Mesenchymal stem cell (in vitro differentiated cells and primary cell): ENCODE measurements at regions not wholly inside any gene's neighbourhood (a gene's known extent, or its start where the extent isn't known, plus 50 kb on each side); places are given as distances from the start of the nearest gene placed in this dataset.

Source experiments
- DNase-seq: peaks from one replicate; pipeline ENCODE4 v3.0.0-alpha.2; 2013
- H2AFZ ChIP-seq: one replicate; pipeline ENCODE4 v1.6.1; 2013; ENCODE audit warnings: low read depth, mild to moderate bottlenecking, control low read depth, inconsistent platforms, low read length, moderate library complexity
- H2AK5ac ChIP-seq: 2 replicates; pipeline ENCODE4 v1.6.1; 2013; ENCODE audit warnings: low read length, moderate library complexity, mild to moderate bottlenecking, inconsistent platforms; ENCODE audit not compliant: severe bottlenecking
- H2BK120ac ChIP-seq: one replicate; pipeline ENCODE4 v1.6.1; 2013; ENCODE audit warnings: low read depth, mild to moderate bottlenecking, inconsistent platforms, low read length, moderate library complexity
- H2BK12ac ChIP-seq, 2 experiments: one replicate each; pipeline ENCODE4 v1.6.1; 2013; ENCODE audit warnings: inconsistent platforms in 2 of 2, low read length in 2 of 2, mild to moderate bottlenecking in 2 of 2, moderate library complexity in 2 of 2, control low read depth in 1 of 2
- H2BK15ac ChIP-seq: one replicate; pipeline ENCODE4 v1.6.1; 2013; ENCODE audit warnings: mild to moderate bottlenecking, low read depth, inconsistent platforms; ENCODE audit not compliant: poor library complexity, severe bottlenecking
- H2BK5ac ChIP-seq: 2 replicates; pipeline ENCODE4 v1.6.1; 2013; ENCODE audit warnings: low read depth, mild to moderate bottlenecking, low read length, control low read depth, inconsistent platforms; ENCODE audit not compliant: poor library complexity, severe bottlenecking
- H3K14ac ChIP-seq, 2 experiments: one replicate each; pipeline ENCODE4 v1.6.1; 2013; ENCODE audit warnings: inconsistent platforms in 2 of 2, low read length in 2 of 2, control low read depth in 1 of 2, mild to moderate bottlenecking in 1 of 2, moderate library complexity in 1 of 2
- H3K18ac ChIP-seq, 2 experiments: one replicate each; pipeline ENCODE4 v1.6.1; 2013; ENCODE audit warnings: inconsistent platforms in 2 of 2, low read length in 2 of 2, control low read depth in 1 of 2, low read depth in 1 of 2, mild to moderate bottlenecking in 1 of 2
- H3K23ac ChIP-seq, 2 experiments: one replicate each; pipeline ENCODE4 v1.6.1; 2013; ENCODE audit warnings: inconsistent platforms in 2 of 2, low read length in 2 of 2, mild to moderate bottlenecking in 2 of 2, moderate library complexity in 2 of 2, control low read depth in 1 of 2
- H3K27ac ChIP-seq: 2 replicates; pipeline ENCODE4 v1.5.1; 2013; ENCODE audit warnings: mild to moderate bottlenecking, moderate library complexity, low read length, control low read depth, inconsistent platforms; ENCODE audit not compliant: poor library complexity, severe bottlenecking
- H3K27me3 ChIP-seq, 2 experiments: 2 replicates each; pipeline versions ENCODE4 v1.6.1 to v1.7.0; 2013; ENCODE audit warnings: low read length in 2 of 2, mild to moderate bottlenecking in 2 of 2, moderate library complexity in 2 of 2, control low read depth in 1 of 2, inconsistent platforms in 1 of 2; ENCODE audit not compliant: control insufficient read depth in 1 of 2, insufficient read depth in 1 of 2
- H3K36me3 ChIP-seq, 2 experiments: 2 replicates each; pipeline versions ENCODE4 v1.6.1 to v1.7.0; 2013; ENCODE audit warnings: low read length in 2 of 2, control low read depth in 1 of 2, inconsistent platforms in 1 of 2, low read depth in 1 of 2, mild to moderate bottlenecking in 1 of 2; ENCODE audit not compliant: insufficient read depth in 2 of 2, control insufficient read depth in 1 of 2
- H3K4ac ChIP-seq, 2 experiments: one replicate each; pipeline ENCODE4 v1.6.1; 2013; ENCODE audit warnings: inconsistent platforms in 2 of 2, low read length in 2 of 2, mild to moderate bottlenecking in 2 of 2, moderate library complexity in 2 of 2, control low read depth in 1 of 2, low read depth in 1 of 2
- H3K4me1 ChIP-seq: 2 replicates; pipeline ENCODE4 v1.6.1; 2013; ENCODE audit warnings: low read depth, low read length, control low read depth; ENCODE audit not compliant: control insufficient read depth, insufficient read depth
- H3K4me2 ChIP-seq: 2 replicates; pipeline ENCODE4 v1.6.1; 2013; ENCODE audit warnings: low read length, mild to moderate bottlenecking, inconsistent platforms; ENCODE audit not compliant: poor library complexity, severe bottlenecking
- H3K4me3 ChIP-seq, 2 experiments: 2 replicates each; pipeline versions ENCODE4 v1.5.1 to v1.7.0; 2013; ENCODE audit warnings: low read length in 2 of 2, mild to moderate bottlenecking in 2 of 2, control low read depth in 1 of 2, low read depth in 1 of 2; ENCODE audit not compliant: insufficient read depth in 1 of 2
- H3K79me1 ChIP-seq: replicated peaks from 2 replicates; pipeline ENCODE4 v1.6.1; 2013; ENCODE audit warnings: mild to moderate bottlenecking, control low read depth, low read length, inconsistent platforms; ENCODE audit not compliant: poor library complexity, severe bottlenecking
- H3K9ac ChIP-seq: 2 replicates; pipeline ENCODE4 v1.7.0; 2013; ENCODE audit warnings: mild to moderate bottlenecking, low read length, moderate library complexity
- H3K9me3 ChIP-seq: 2 replicates; pipeline ENCODE4 v1.7.0; 2013; ENCODE audit warnings: mild to moderate bottlenecking, low read length; ENCODE audit not compliant: control insufficient read depth
- H4K8ac ChIP-seq: one replicate; pipeline ENCODE4 v1.6.1; 2013; ENCODE audit warnings: inconsistent platforms, mild to moderate bottlenecking, low read length, moderate library complexity
- H4K91ac ChIP-seq: one replicate; pipeline ENCODE4 v1.6.1; 2013; ENCODE audit warnings: mild to moderate bottlenecking, low read length, inconsistent platforms
- WGBS: methylation state at CpG from one replicate; pipeline ENCODE4 v1.1.7; 2013; ENCODE audit warnings: mixed read lengths; 5-methylcytosine and 5-hydroxymethylcytosine counted together

GRCh38 chr13:56697011-56697410, 443.7 kb upstream of the PRR20A start:
- H2BK5ac ChIP-seq, result no peak overlapping the region
- H2AK5ac ChIP-seq, result no peak overlapping the region
- H3K36me3 ChIP-seq, result no peaks in the 10 kb centered on the region
- H3K27me3 ChIP-seq, result no peaks in the 10 kb centered on the region
- H4K91ac ChIP-seq, result no peak overlapping the region
- H2AFZ ChIP-seq, result no peak overlapping the region
- no peak overlapping the region for H3K4ac ChIP-seq
- H3K23ac ChIP-seq, result no peak overlapping the region
- no peak overlapping the region for H4K8ac ChIP-seq
- H3K18ac ChIP-seq, result no peak overlapping the region
- H3K9ac ChIP-seq, result no peak overlapping the region
- H3K9me3 ChIP-seq, result peaks cover 13% of the 10 kb centered on the region
- H3K79me1 ChIP-seq, result no peaks in the 10 kb centered on the region
- DNase-seq, result no peak
- no peak overlapping the region for H2BK12ac ChIP-seq
- H3K27ac ChIP-seq, result no peak overlapping the region
- H3K4me3 ChIP-seq, result no peak overlapping the region
- WGBS, result 49% methylated on average over 2 of the region's 3 CpGs
- no peaks in the 10 kb centered on the region for H3K4me1 ChIP-seq
- H2BK15ac ChIP-seq, result no peak overlapping the region
- H3K4me2 ChIP-seq, result no peak overlapping the region
- H2BK120ac ChIP-seq, result no peak overlapping the region
- no peak overlapping the region for H3K14ac ChIP-seq

GRCh38 chr13:56700324-56700723, 440.4 kb upstream of the PRR20A start:
- no peaks in the 10 kb centered on the region for H3K36me3 ChIP-seq
- H3K4me1 ChIP-seq, result no peaks in the 10 kb centered on the region
- no peaks in the 10 kb centered on the region for H3K79me1 ChIP-seq
- H2AK5ac ChIP-seq, result no peak overlapping the region
- no peak overlapping the region for H3K27ac ChIP-seq
- H2BK5ac ChIP-seq, result no peak overlapping the region
- H3K27me3 ChIP-seq, result no peaks in the 10 kb centered on the region
- no peak overlapping the region for H2AFZ ChIP-seq
- H2BK12ac ChIP-seq, result no peak overlapping the region
- H3K18ac ChIP-seq, result no peak overlapping the region
- no peak overlapping the region for H3K9ac ChIP-seq
- 94% methylated on average over 2 of the region's 4 CpGs for WGBS
- H2BK120ac ChIP-seq, result no peak overlapping the region
- no peak overlapping the region for H3K14ac ChIP-seq
- no peak overlapping the region for H3K4me2 ChIP-seq
- no peak overlapping the region for H2BK15ac ChIP-seq
- peak; percentile 1 for DNase-seq
- no peak overlapping the region for H3K4ac ChIP-seq
- no peak overlapping the region for H4K8ac ChIP-seq
- peaks cover 9% of the 10 kb centered on the region for H3K9me3 ChIP-seq
- no peak overlapping the region for H3K23ac ChIP-seq
- H4K91ac ChIP-seq, result no peak overlapping the region
- H3K4me3 ChIP-seq, result no peak overlapping the region

- Histone ChIP-seq H3K4ac (no peak overlapping the region), H3K9me3 (peaks cover 8% of the 10 kb centered on the region), H2BK12ac (no peak overlapping the region), H2BK15ac (no peak overlapping the region), H4K91ac (no peak overlapping the region), H3K9ac (no peak overlapping the region), H3K23ac (no peak overlapping the region), H4K8ac (no peak overlapping the region), H2AK5ac (no peak overlapping the region), H2BK120ac (no peak overlapping the region), H2BK5ac (no peak overlapping the region), H3K36me3 (no peaks in the 10 kb centered on the region), H2AFZ (no peak overlapping the region), H3K27ac (no peak overlapping the region), H3K27me3 (no peaks in the 10 kb centered on the region), H3K4me2 (no peak overlapping the region), H3K79me1 (no peaks in the 10 kb centered on the region), H3K4me1 (no peaks in the 10 kb centered on the region), H3K18ac (no peak overlapping the region), H3K14ac (no peak overlapping the region), H3K4me3 (no peak overlapping the region)
- DNase-seq, result no peak
- WGBS, result no CpG with 5 or more reads among the region's 2 CpGs
These were observed 434.2 kb upstream of the PRR20A start for GRCh38 chr13:56706485-56706884.

- Histone ChIP-seq H3K4me3 (no peak overlapping the region), H3K4me2 (no peak overlapping the region), H4K91ac (no peak overlapping the region), H2BK5ac (no peak overlapping the region), H3K27me3 (no peaks in the 10 kb centered on the region), H3K27ac (no peak overlapping the region), H3K14ac (no peak overlapping the region), H4K8ac (no peak overlapping the region), H3K9ac (no peak overlapping the region), H3K4ac (no peak overlapping the region), H3K4me1 (no peaks in the 10 kb centered on the region), H3K79me1 (no peaks in the 10 kb centered on the region), H3K9me3 (peaks cover 9% of the 10 kb centered on the region), H2BK12ac (no peak overlapping the region), H2BK120ac (no peak overlapping the region), H2AK5ac (no peak overlapping the region), H3K23ac (no peak overlapping the region), H2AFZ (no peak overlapping the region), H2BK15ac (no peak overlapping the region), H3K36me3 (no peaks in the 10 kb centered on the region), H3K18ac (no peak overlapping the region)
- no peak for DNase-seq
- 90% methylated on average over 1 of the region's 2 CpGs for WGBS
These were observed 427.1 kb upstream of the PRR20A start for GRCh38 chr13:56713656-56714055.
